MCF 10A (cell line): ENCODE measurements at regions not wholly inside any gene's neighbourhood (a gene's known extent, or its start where the extent isn't known, plus 50 kb on each side); places are given as distances from the start of the nearest gene placed in this dataset.

Source experiments
- BruUV-seq: library from RNA; stranded (reverse); fragments of 400-500 nt; replicated peaks from 2 replicates; lab custom pipeline; 2021; lab: Mats Ljungman, UMichigan
- CTCF ChIA-PET: fragments of 300-600 bp; sonication (Branson Sonifier 250); formaldehyde crosslinking; extraction: SDS; loops from one replicate; lab custom pipeline; 2021; ENCODE audit warnings: antibody characterized with exemption, inconsistent platforms; lab: Yijun Ruan, JAX
- POLR2A ChIA-PET: fragments of 300-600, 350-650 bp; sonication (Branson Sonifier 250); formaldehyde crosslinking; extraction: SDS; loops from one replicate; lab custom pipeline; 2020; ENCODE audit warnings: antibody characterized with exemption, inconsistent platforms; lab: Yijun Ruan, JAX
- DNase-seq: peaks from one replicate; pipeline ENCODE4 v3.0.0-alpha.2; 2018; ENCODE audit not compliant: unreplicated experiment
- H3K27ac Mint-ChIP-seq: one replicate; pipeline ENCODE4 v1.8.0; 2022; ENCODE audit warnings: mild to moderate bottlenecking, low read depth, mixed read lengths; ENCODE audit not compliant: unreplicated experiment
- H3K27me3 Mint-ChIP-seq: one replicate; pipeline ENCODE4 v1.8.0; 2022; ENCODE audit warnings: mixed read lengths; ENCODE audit not compliant: insufficient read depth, unreplicated experiment
- H3K36me3 Mint-ChIP-seq: one replicate; pipeline ENCODE4 v1.8.0; 2022; ENCODE audit warnings: mild to moderate bottlenecking, moderate library complexity, mixed read lengths; ENCODE audit not compliant: insufficient read depth, unreplicated experiment
- H3K4me1 Mint-ChIP-seq: one replicate; pipeline ENCODE4 v1.8.0; 2022; ENCODE audit warnings: mixed read lengths; ENCODE audit not compliant: insufficient read depth, unreplicated experiment
- H3K4me3 Mint-ChIP-seq: one replicate; pipeline ENCODE4 v1.8.0; 2022; ENCODE audit warnings: mild to moderate bottlenecking, moderate library complexity, mixed read lengths; ENCODE audit not compliant: unreplicated experiment
- H3K9me3 Mint-ChIP-seq: one replicate; pipeline ENCODE4 v1.8.0; 2022; ENCODE audit warnings: mixed read lengths; ENCODE audit not compliant: unreplicated experiment
- intact Hi-C: fragments of 100-400 bp; cut with micrococcal nuclease; formaldehyde crosslinking; loops from 2 replicates; pipeline ENCODE4 v1.14.1; 2022
- TF ChIP-seq, protein P1 (sequence below): fragments of 200-600 bp; IDR thresholded peaks from one replicate; pipeline ENCODE4 v1.8.0; 2022; ENCODE audit warnings: antibody characterized with exemption, mild to moderate bottlenecking; ENCODE audit not compliant: unreplicated experiment

DNA sequence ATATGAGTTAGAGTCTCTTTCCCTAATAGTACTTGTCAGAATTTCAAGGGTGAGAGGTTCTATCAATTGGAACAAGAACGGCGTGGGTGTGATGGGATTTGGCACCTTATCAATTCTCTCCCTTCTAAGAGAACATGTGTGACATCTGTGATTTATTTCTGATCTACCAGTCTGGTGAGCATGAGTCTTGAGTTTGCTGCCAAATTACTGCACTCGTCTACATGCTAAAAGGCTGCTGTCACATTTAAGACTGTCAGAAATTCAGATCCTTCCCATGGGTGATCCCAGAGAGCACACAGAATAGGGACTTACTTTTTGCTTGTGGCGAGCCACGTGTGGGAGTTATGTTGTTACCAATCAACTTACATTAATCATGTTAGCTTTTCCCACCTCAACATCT lies 370.2 kb upstream of the SASH1 start:
- Mint-ChIP-seq H3K27me3 (no peaks in the 10 kb centered on the region), H3K4me1 (peaks cover 18% of the 10 kb centered on the region), H3K4me3 (no peak overlapping the region), H3K27ac (peak overlapping the region; percentile 2), H3K9me3 (no peaks in the 10 kb centered on the region), H3K36me3 (no peaks in the 10 kb centered on the region)
- no TSS peak for BruUV-seq
- intact Hi-C loops = loop anchor here (5.0 kb wide), 2 partner anchors 195 to 580 kb away; no protein-coding TSS in a partner anchor
- ChIA-PET CTCF (interaction anchor here (0.6 to 8.1 kb wide), 6 partner anchors 9 to 775 kb away, joined by 3 to 101 read pairs (median 6); partner anchors contain the start of gene SAMD5), POLR2A (no interaction called here)
- DNase-seq = no peak
- TF ChIP-seq, protein P1, sequence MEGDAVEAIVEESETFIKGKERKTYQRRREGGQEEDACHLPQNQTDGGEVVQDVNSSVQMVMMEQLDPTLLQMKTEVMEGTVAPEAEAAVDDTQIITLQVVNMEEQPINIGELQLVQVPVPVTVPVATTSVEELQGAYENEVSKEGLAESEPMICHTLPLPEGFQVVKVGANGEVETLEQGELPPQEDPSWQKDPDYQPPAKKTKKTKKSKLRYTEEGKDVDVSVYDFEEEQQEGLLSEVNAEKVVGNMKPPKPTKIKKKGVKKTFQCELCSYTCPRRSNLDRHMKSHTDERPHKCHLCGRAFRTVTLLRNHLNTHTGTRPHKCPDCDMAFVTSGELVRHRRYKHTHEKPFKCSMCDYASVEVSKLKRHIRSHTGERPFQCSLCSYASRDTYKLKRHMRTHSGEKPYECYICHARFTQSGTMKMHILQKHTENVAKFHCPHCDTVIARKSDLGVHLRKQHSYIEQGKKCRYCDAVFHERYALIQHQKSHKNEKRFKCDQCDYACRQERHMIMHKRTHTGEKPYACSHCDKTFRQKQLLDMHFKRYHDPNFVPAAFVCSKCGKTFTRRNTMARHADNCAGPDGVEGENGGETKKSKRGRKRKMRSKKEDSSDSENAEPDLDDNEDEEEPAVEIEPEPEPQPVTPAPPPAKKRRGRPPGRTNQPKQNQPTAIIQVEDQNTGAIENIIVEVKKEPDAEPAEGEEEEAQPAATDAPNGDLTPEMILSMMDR = no peak

DNA sequence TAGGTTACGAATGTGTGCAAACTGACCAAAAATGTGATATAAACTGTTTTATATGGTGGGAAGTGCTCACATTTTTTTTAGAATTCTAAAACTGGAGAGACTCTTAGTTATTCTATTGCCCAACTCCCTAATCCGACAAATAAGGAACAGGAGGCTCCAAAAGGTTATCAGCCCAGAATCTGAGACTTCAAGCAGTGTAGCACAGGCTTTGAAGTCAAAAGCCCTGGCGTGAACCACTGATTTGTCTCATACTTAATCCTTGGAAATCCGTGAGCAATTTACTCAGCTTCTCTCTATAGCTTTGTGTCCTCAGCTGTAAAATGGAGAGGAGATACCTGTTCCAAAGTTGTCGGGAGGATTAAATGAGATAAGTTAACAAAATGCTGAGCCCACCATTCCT lies 368.8 kb upstream of the SASH1 start:
- peak overlapping the region; percentile 35 for H3K27ac Mint-ChIP-seq
- H3K27me3 Mint-ChIP-seq = no peaks in the 10 kb centered on the region
- TF ChIP-seq, protein P1 = no peak
- no peak overlapping the region for H3K4me3 Mint-ChIP-seq
- ChIA-PET POLR2A (interaction anchor here (1.5 kb wide), 1 partner anchor 20 kb away, joined by 3 read pairs; no protein-coding TSS in a partner anchor), CTCF (interaction anchor here (0.5 to 8.1 kb wide), 5 partner anchors 58 to 598 kb away, joined by 3 to 101 read pairs (median 4); partner anchors contain the start of gene SAMD5)
- H3K9me3 Mint-ChIP-seq = no peaks in the 10 kb centered on the region
- no peaks in the 10 kb centered on the region for H3K36me3 Mint-ChIP-seq
- no TSS peak for BruUV-seq
- peaks cover 18% of the 10 kb centered on the region for H3K4me1 Mint-ChIP-seq
- DNase-seq = no peak
- intact Hi-C loops = loop anchor here (1.0 to 5.0 kb wide), 3 partner anchors 193 to 582 kb away; partner anchors contain the start of gene SAMD5

DNA sequence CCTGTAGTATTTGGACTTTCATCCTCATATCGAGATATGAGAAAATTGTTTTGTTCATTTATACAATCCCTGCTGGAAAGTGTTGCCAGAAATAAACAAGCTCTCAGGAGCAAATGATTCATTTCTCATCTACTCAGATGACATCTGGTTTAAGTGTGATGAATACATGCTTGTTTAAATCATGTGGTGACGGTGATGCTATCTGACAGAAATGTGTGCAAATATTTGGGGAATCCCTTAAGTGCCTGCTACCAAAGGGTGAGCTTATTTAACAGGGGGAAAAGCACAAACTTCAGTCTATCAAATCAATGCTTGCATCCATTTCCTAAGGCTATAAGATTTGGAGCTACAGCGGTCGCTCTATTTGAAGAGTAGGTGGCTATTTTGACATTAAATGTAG lies 368.3 kb upstream of the SASH1 start:
- H3K4me1 Mint-ChIP-seq = peaks cover 18% of the 10 kb centered on the region
- no peak overlapping the region for H3K4me3 Mint-ChIP-seq
- intact Hi-C loops = loop anchor here (1.0 to 5.0 kb wide), 3 partner anchors 193 to 582 kb away; partner anchors contain the start of gene SAMD5
- peak overlapping the region; percentile 35 for H3K27ac Mint-ChIP-seq
- peak; percentile 64 for DNase-seq
- no TSS peak for BruUV-seq
- no peaks in the 10 kb centered on the region for H3K9me3 Mint-ChIP-seq
- no peaks in the 10 kb centered on the region for H3K36me3 Mint-ChIP-seq
- no peaks in the 10 kb centered on the region for H3K27me3 Mint-ChIP-seq
- TF ChIP-seq, protein P1 = no peak
- ChIA-PET CTCF (interaction anchor here (0.5 to 8.1 kb wide), 4 partner anchors 58 to 467 kb away, joined by 3 to 101 read pairs (median 4); partner anchors contain the start of gene SAMD5), POLR2A (interaction anchor here (0.9 to 1.5 kb wide), 2 partner anchors 21 to 467 kb away, joined by 3 read pairs; no protein-coding TSS in a partner anchor)

DNA sequence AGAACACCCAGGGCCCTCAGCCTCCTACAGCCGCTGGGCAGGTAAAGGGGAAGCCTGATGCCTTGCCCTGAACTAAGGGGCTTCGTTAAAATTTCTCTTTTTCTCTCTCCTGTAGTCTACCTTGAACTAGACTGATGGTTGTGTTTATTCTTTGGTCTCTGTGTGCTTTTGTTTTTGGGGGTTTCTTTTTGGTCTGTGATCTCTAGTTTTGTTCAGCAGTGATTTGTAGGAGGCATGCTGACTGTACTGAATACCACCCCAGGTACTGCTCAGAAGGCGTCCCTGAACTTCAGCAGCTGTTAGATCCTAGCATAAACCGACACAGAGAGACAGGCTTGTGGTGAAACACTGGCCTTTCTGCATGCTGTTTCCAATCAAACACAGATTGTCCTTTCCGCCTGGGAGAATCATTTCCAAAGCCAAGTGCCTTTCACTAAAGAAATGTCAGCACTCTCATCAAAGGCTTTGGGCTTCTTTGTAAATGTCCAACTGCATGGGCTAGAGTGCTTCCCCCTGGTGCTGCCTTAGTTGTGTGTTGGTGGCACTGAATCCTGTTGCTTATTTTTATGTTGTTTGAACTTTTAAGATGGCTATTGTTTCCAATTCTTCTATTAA lies 364.7 kb upstream of the SASH1 start:
- POLR2A ChIA-PET = no interaction called here
- TF ChIP-seq, protein P1 = no peak
- Mint-ChIP-seq H3K4me1 (peaks cover 18% of the 10 kb centered on the region), H3K9me3 (no peaks in the 10 kb centered on the region), H3K27ac (no peak overlapping the region), H3K27me3 (no peaks in the 10 kb centered on the region), H3K4me3 (no peak overlapping the region), H3K36me3 (no peaks in the 10 kb centered on the region)
- BruUV-seq = no TSS peak
- CTCF ChIA-PET = no interaction called here
- no peak for DNase-seq
- intact Hi-C loops = no loop called here
